Dendritic cell treated with granulocyte-macrophage colony-stimulating factor and Interleukin-4, amounts not matched to agents 40 ng/mL and 50 ng/mL, for 4 days (primary cell): ENCODE measurements at regions not wholly inside any gene's neighbourhood (a gene's known extent, or its start where the extent isn't known, plus 50 kb on each side); places are given as distances from the start of the nearest gene placed in this dataset.

Experiments
- H3K27ac Mint-ChIP-seq: one replicate; pipeline ENCODE4 v1.8.0; 2022; ENCODE audit warnings: mild to moderate bottlenecking, mixed read lengths
- H3K27me3 Mint-ChIP-seq: one replicate; pipeline ENCODE4 v1.8.0; 2022; ENCODE audit warnings: mild to moderate bottlenecking, mixed read lengths
- H3K36me3 Mint-ChIP-seq: one replicate; pipeline ENCODE4 v1.8.0; 2022; ENCODE audit warnings: low read depth, mixed read lengths
- H3K4me1 Mint-ChIP-seq: one replicate; pipeline ENCODE4 v1.8.0; 2022; ENCODE audit warnings: low read depth, mixed read lengths
- H3K4me3 Mint-ChIP-seq: one replicate; pipeline ENCODE4 v1.8.0; 2022; ENCODE audit warnings: mild to moderate bottlenecking, moderate library complexity, mixed read lengths
- H3K9me3 Mint-ChIP-seq: one replicate; pipeline ENCODE4 v1.8.0; 2022; ENCODE audit warnings: mixed read lengths
- intact Hi-C: fragments of 100-400 bp; cut with micrococcal nuclease; formaldehyde crosslinking; loops from one replicate; pipeline ENCODE4 v1.15.0; 2022

DNA sequence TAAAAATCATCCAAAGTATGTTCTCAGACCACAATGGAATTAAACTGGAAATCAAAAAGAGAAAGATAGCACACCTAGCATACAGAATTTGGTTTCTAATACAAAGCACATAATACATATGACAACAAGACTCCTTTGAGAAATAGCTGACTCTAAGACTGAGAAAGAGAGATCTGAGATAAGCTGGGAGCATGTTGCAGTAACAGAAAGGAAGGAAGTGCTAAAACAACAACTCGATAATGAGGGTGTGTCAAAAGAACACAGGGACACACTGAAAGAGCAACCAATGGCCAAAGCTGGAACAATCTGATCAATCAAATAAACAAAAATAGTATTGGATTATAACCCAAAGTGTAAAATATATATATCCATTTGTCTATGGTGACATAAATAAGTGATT, 586.6 kb downstream of the C4orf33 start:
- intact Hi-C loops = no loop called here

DNA sequence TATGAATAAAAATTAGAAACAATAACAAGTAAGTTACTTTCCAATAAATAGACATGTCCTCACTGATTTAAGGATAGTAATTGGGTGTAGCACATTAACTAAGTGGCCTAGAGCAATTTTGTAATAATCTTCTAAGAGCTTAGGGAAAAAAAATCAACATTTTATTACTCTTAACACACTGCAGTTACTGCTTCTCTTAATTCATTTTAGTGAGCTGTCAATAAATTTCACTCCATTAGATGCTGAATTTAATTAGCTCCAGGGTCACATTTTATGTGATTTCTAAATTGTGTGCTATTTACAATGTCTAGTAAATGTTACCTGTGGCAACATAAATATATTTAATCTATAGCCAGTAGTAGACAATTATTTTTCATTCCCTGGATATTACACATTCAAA, 612.0 kb downstream of the C4orf33 start:
- intact Hi-C loops = no loop called here
- no peak overlapping the region for H3K4me3 Mint-ChIP-seq
- H3K27me3 Mint-ChIP-seq = no peaks in the 10 kb centered on the region
- no peak overlapping the region for H3K27ac Mint-ChIP-seq
- H3K9me3 Mint-ChIP-seq = peaks cover under 1% of the 10 kb centered on the region
- no peaks in the 10 kb centered on the region for H3K36me3 Mint-ChIP-seq
- H3K4me1 Mint-ChIP-seq = no peaks in the 10 kb centered on the region

More for the DNA sequence above, 586.6 kb downstream of the C4orf33 start:
- H3K36me3 Mint-ChIP-seq = no peaks in the 10 kb centered on the region
- H3K27ac Mint-ChIP-seq = no peak overlapping the region
- no peak overlapping the region for H3K4me3 Mint-ChIP-seq
- no peaks in the 10 kb centered on the region for H3K27me3 Mint-ChIP-seq
- H3K4me1 Mint-ChIP-seq = no peaks in the 10 kb centered on the region
- no peaks in the 10 kb centered on the region for H3K9me3 Mint-ChIP-seq

- H3K4me1 Mint-ChIP-seq = no peaks in the 10 kb centered on the region
- no peak overlapping the region for H3K4me3 Mint-ChIP-seq
Measured at GRCh38 chr4:129708784-129709183, 612.8 kb downstream of the C4orf33 start.

DNA sequence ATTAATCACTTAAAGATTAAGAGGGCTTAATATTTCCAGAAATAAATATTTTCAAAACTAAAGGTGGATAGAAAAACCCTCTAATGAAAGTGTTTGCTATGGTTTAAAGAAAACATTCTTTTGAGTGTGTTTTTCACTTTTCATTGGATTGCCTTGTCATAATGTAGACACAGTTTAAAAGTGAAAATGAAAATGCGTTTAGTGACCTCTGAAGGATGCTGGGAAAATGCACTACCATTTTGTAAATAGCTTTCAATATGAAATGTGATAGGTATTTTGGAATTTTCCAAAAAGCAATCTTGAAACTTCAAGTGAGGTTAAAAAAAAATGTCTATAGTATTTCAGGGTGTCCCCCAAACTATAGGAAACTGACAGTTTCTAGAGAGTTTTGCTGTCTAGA, 642.2 kb downstream of the C4orf33 start:
- H3K36me3 Mint-ChIP-seq = no peaks in the 10 kb centered on the region
- H3K4me3 Mint-ChIP-seq = no peak overlapping the region
- H3K9me3 Mint-ChIP-seq = no peaks in the 10 kb centered on the region
- H3K27me3 Mint-ChIP-seq = no peaks in the 10 kb centered on the region
- no peak overlapping the region for H3K27ac Mint-ChIP-seq
- no peaks in the 10 kb centered on the region for H3K4me1 Mint-ChIP-seq
- intact Hi-C loops = no loop called here

More at GRCh38 chr4:129708784-129709183, 612.8 kb downstream of the C4orf33 start:
- Mint-ChIP-seq H3K36me3 (no peaks in the 10 kb centered on the region), H3K27ac (no peak overlapping the region), H3K9me3 (no peaks in the 10 kb centered on the region), H3K27me3 (no peaks in the 10 kb centered on the region)
- intact Hi-C loops = no loop called here

DNA sequence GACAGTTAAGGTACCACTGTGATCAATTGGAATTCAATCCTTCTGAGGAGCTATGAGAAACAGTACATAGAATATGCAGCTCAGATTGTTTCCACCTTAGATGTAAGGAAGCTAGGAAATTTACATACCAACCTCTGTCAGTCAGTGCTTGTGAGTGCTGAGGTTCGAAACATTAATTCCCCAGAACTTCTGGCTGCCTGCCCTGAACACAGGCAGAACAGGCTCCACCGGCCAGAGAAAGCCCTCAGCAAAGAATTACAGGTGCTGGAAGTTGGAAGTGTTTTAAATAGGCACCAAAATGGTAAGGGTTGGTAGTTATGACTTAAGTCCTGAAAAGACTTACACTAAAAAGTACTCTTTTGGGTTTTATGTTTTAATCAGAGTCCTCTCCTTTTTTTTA, 651.8 kb downstream of the C4orf33 start:
- Mint-ChIP-seq H3K4me1 (no peaks in the 10 kb centered on the region), H3K4me3 (no peak overlapping the region), H3K27me3 (no peaks in the 10 kb centered on the region), H3K27ac (no peak overlapping the region), H3K9me3 (no peaks in the 10 kb centered on the region), H3K36me3 (no peaks in the 10 kb centered on the region)
- intact Hi-C loops = no loop called here

DNA sequence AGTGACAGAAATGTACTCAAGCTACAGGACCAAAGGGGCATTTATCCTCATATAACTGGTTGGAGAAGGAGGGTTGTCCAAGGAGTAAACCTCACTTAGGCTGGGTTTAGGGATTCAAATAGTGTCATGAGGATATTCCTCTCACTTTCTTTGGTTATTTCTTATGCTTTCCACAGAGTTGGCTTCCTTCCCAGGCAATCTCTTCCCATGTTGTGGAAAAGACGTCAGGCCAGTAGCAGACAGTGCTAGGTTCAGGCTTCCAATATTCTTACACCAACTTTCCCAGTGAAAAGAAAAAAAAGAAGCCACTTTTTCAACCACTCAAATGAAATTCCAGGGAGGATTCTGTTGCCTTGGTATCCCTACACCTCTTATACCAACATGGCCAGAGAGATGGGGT, 653.0 kb downstream of the C4orf33 start:
- intact Hi-C loops = no loop called here
- no peaks in the 10 kb centered on the region for H3K27me3 Mint-ChIP-seq
- no peak overlapping the region for H3K27ac Mint-ChIP-seq
- no peaks in the 10 kb centered on the region for H3K9me3 Mint-ChIP-seq
- H3K4me1 Mint-ChIP-seq = no peaks in the 10 kb centered on the region
- H3K36me3 Mint-ChIP-seq = no peaks in the 10 kb centered on the region
- no peak overlapping the region for H3K4me3 Mint-ChIP-seq

DNA sequence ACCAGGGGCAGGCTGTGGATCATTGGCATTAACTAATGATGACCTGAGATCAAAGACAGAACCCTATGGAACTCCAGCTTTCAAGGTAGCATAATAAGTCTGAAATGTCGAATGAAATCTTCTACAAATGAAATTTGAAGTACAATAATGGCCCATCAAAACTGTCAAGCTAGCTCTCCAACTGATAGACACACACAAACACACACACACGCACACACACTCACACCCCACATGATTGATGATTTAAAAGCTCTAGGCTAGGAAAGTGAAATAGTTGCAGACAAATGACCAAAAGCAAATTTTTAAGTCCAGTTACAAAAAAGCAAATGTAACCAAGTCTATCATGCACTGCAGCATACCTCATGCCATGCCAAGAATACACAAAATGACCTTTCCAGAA, 655.7 kb downstream of the C4orf33 start:
- H3K27ac Mint-ChIP-seq = no peak overlapping the region
- H3K4me3 Mint-ChIP-seq = no peak overlapping the region
- no peaks in the 10 kb centered on the region for H3K4me1 Mint-ChIP-seq
- H3K9me3 Mint-ChIP-seq = no peaks in the 10 kb centered on the region
- H3K36me3 Mint-ChIP-seq = no peaks in the 10 kb centered on the region
- H3K27me3 Mint-ChIP-seq = no peaks in the 10 kb centered on the region
- intact Hi-C loops = no loop called here

DNA sequence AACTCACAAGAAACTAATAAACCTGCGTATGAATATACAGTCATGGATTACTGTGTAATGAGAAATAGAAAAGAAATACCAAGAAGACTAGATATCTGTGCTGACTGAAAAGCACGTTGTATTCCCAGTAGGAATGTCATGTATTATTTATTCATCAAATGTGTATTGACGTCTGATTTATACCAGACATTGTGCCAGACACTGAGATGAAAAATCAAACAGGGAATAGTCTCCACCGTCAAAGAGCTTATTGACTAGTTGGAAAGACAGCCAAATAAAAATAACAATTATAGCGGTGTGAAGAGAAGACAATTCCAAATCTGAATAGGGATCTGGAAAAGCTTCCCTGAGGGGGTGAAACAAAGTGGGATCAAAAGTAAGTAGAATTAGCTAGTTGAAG, 687.6 kb downstream of the C4orf33 start:
- no peaks in the 10 kb centered on the region for H3K9me3 Mint-ChIP-seq
- H3K27ac Mint-ChIP-seq = no peak overlapping the region
- no peaks in the 10 kb centered on the region for H3K27me3 Mint-ChIP-seq
- H3K36me3 Mint-ChIP-seq = no peaks in the 10 kb centered on the region
- H3K4me1 Mint-ChIP-seq = no peaks in the 10 kb centered on the region
- intact Hi-C loops = no loop called here
- no peak overlapping the region for H3K4me3 Mint-ChIP-seq

- Mint-ChIP-seq H3K27ac (no peak overlapping the region), H3K9me3 (no peaks in the 10 kb centered on the region), H3K4me1 (no peaks in the 10 kb centered on the region), H3K4me3 (no peak overlapping the region), H3K36me3 (no peaks in the 10 kb centered on the region), H3K27me3 (no peaks in the 10 kb centered on the region)
- intact Hi-C loops = no loop called here
Measured at GRCh38 chr4:129788486-129788885, 692.5 kb downstream of the C4orf33 start.

DNA sequence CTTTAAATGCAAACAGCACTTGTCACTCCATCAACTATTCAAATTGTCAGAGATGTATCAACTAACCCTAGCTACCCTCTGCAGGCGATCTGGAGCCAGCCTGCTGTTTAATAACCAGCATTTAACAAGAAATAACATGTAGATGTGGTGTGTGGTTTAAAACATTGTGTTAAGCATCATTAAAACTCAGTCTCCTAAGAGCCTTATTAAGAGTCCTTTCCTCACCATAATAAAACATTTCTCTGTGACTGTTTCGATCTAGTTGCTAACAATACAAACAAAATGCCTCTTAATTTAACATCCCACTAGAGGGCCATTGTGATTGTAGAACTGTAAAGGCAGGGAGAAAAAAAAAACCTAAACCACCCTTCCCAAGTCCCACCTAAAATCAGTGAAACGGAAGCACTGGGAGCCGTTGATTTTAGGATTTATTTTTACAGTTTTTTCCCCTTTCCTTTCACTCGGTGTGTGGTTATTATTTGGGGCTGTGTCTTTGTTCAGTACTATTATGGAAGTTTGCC, 708.6 kb downstream of the C4orf33 start:
- H3K9me3 Mint-ChIP-seq = peaks cover 14% of the 10 kb centered on the region
- intact Hi-C loops = no loop called here

DNA sequence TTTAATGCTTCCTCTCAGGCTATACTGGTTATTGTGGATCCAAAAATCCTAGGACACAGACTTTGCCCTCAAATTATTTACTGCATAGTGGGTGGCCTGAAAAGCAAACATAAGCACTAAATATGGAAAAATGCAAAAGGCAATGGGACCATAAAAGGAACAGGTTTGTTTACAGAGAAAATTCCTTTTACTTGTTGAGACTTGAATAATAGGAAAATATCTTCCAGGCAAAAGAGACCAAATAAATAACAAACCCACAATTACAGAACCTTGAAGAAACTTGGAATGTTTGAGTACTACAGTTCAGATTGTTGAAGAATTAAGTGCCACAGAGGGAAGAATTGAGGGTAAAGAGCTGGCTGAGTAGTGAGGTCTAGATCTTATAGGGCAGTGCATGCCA, 711.0 kb downstream of the C4orf33 start:
- Mint-ChIP-seq H3K27me3 (no peaks in the 10 kb centered on the region), H3K27ac (no peak overlapping the region), H3K4me1 (no peaks in the 10 kb centered on the region), H3K4me3 (no peak overlapping the region), H3K9me3 (peaks cover 14% of the 10 kb centered on the region), H3K36me3 (no peaks in the 10 kb centered on the region)
- intact Hi-C loops = no loop called here

More for the DNA sequence above, 708.6 kb downstream of the C4orf33 start:
- Mint-ChIP-seq H3K27ac (no peak overlapping the region), H3K4me1 (no peaks in the 10 kb centered on the region), H3K27me3 (no peaks in the 10 kb centered on the region), H3K4me3 (no peak overlapping the region), H3K36me3 (no peaks in the 10 kb centered on the region)

GRCh38 chr4:129808242-129808641, 712.3 kb downstream of the C4orf33 start:
- Mint-ChIP-seq H3K36me3 (no peaks in the 10 kb centered on the region), H3K4me1 (no peaks in the 10 kb centered on the region), H3K27me3 (no peaks in the 10 kb centered on the region), H3K9me3 (peaks cover 14% of the 10 kb centered on the region), H3K27ac (no peak overlapping the region), H3K4me3 (no peak overlapping the region)
- intact Hi-C loops = no loop called here

DNA sequence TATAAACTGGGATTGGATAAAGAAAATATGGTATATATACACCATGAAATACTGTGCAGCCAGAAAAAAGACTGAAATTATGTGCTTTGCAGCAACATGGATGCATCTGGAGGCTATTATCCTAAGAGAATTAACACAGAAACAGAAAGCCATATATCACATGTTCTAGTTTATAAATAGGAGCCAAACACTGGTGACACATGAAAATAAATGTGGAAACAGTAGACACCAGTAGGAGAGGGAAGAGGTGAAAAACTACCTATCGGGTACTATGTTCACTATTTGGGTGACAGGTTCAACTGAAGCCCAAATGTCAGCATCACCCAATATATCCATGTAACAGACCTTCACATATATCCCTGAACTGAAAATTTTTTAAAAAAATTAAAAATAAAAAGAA, 725.1 kb downstream of the C4orf33 start:
- Mint-ChIP-seq H3K4me1 (no peaks in the 10 kb centered on the region), H3K27me3 (no peaks in the 10 kb centered on the region), H3K27ac (no peak overlapping the region), H3K4me3 (no peak overlapping the region), H3K36me3 (no peaks in the 10 kb centered on the region), H3K9me3 (no peaks in the 10 kb centered on the region)
- intact Hi-C loops = no loop called here

GRCh38 chr4:129821963-129822362, 726.0 kb downstream of the C4orf33 start:
- Mint-ChIP-seq H3K27me3 (no peaks in the 10 kb centered on the region), H3K4me1 (no peaks in the 10 kb centered on the region), H3K36me3 (no peaks in the 10 kb centered on the region), H3K4me3 (no peak overlapping the region), H3K27ac (no peak overlapping the region), H3K9me3 (no peaks in the 10 kb centered on the region)
- intact Hi-C loops = no loop called here

- intact Hi-C loops = no loop called here
Measured at GRCh38 chr4:129822701-129823100, 726.7 kb downstream of the C4orf33 start.

More at GRCh38 chr4:129822701-129823100, 726.7 kb downstream of the C4orf33 start:
- Mint-ChIP-seq H3K27me3 (no peaks in the 10 kb centered on the region), H3K4me1 (no peaks in the 10 kb centered on the region), H3K36me3 (no peaks in the 10 kb centered on the region), H3K9me3 (no peaks in the 10 kb centered on the region), H3K4me3 (no peak overlapping the region), H3K27ac (no peak overlapping the region)
